GM21576 (cell line): ENCODE measurements at regions not wholly inside any gene's neighbourhood (a gene's known extent, or its start where the extent isn't known, plus 50 kb on each side); places are given as distances from the start of the nearest gene placed in this dataset.

Source experiments
- ATAC-seq: cut with Tn5 transposase; IDR thresholded peaks from one replicate; pipeline ENCODE4 v1.9.1; 2021; ENCODE audit warnings: mild to moderate bottlenecking, moderate library complexity; ENCODE audit not compliant: unreplicated experiment

DNA sequence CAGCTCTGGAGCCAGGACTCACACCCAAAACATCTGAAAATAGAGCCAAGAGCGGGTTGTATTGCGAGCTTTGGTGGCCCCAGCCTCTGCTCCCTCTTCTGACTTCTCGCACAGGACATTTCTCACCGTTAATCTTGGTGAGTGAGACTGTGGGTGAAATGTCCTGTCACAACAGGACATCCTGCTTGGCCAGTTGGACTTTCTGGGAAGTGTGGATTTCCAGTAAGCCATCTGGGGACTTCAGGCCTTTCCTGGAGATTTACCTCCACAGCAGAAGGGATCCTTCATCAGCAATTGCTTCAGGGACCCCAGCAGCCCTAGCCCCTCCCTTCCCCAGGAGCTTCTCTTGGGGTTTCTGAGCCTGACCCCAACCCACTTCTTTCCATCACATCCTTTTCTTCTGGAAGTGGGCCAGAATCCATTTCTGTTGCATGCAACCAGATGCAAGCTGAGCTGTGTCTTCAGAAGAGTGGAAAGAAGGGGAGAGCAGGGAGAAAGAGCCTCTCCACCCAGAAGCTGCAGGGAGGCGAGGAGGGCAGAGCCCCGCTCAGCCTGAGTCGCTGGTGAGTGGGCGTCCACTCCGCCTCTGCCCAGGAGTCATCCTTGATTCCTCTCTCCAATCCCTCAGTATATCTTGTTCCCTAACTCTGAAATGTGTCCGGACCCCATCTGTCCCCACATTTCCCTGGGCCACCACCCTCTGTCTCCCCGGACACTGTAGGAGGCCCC, 50.3 kb upstream of the GADD45G start:
- no peak for ATAC-seq

DNA sequence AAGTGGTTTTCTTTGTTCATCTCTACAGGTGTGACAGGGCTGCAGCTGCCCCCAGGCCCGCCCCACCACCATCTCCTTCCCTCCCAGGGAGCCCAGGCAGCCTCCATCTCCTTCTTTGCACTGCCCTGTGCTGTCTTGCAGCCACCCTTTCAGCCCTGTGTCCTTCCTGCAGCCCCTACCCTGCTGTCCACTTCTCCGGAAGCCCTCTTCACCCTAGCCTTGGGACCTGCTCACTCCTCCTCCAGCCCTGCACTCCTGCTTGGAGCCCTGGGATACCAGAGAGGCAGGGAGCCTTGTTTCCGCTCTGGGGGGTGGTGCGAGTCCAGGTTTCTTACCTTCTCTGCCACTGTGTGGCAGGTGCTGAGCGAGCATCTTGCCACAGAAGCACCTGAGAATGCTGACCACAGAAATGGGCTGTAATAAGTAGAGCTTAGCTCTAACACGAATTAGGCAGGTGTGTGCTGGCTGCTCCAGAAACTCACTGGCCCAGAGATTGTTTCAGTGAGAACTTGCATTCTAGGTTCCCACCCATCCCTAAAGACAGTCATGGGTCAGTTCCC, 51.3 kb upstream of the GADD45G start:
- no peak for ATAC-seq

DNA sequence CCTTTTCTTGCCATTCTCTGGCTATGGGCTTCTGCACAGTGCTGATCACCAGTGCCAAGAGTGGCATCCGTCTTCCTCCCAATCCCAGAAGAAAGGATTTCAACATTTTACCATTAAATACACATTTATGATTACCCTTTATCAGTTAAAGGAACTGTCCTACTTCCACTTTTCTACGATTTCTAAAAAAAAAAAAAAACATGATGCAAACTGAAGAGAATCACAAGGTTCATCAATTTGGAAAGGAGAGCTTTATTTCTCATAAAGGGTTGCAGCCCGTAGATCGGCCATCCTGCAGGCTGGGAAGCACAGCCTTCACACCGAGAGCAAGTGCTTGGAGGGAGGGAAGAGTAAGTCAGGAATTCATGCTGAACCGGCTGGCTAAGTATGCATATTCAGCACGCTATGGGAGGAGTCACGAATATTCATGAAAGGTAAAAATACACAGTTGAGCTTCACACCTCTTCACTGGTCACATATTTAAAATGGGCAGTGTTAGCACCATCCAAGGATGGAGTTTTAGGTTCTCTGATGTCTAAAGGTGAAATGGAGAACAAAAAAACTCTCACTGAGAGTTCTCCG, 52.5 kb upstream of the SEMA4D start:
- no peak for ATAC-seq

DNA sequence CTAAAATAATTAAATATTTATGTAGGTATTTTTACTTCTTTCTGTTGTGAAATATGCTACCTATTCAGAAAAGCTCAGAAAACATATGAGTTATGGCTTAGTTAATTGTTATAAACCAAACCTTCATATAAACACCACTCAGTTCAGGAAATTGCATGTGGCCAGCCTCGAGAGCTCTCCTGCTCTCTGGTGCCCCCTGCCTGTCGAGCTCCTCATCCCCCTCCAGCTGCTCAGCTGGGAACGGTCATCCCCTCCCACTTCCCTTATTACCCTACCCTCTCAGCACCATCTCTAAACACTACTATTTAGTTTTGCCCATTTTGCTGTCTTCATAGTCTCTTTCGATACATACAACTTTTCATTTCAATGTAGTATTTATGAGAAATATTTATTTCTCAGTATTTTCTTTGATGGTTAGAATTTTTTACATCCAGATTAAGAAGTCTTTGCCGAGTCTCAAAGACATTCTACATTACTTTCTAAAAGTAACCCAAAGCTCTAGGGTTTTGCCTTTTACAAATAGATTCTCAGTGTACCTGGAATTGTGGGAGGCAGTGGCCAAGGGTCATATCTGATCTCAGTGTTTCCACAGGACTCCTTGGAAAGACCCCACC, 51.2 kb upstream of the SEMA4D start:
- ATAC-seq = peak; percentile 89

GRCh38 chr9:89548071-89548638, 50.2 kb upstream of the SEMA4D start:
- ATAC-seq = no peak
